K562 (cell line): ENCODE measurements at regions not wholly inside any gene's neighbourhood (a gene's known extent, or its start where the extent isn't known, plus 50 kb on each side); places are given as distances from the start of the nearest gene placed in this dataset.

Experiments used
- ATAC-seq: fragments of 200-7000 bp; cut with Tn5 transposase; 3 replicates; pipeline ENCODE4 v1.9.1; 2020; ENCODE audit warnings: moderate library complexity
- BruUV-seq: library from RNA; stranded (reverse); fragments of 400-500 nt; replicated peaks from 2 replicates; lab custom pipeline; 2021; lab: Mats Ljungman, UMichigan
- CTCF ChIA-PET: fragments of 300-600 bp; formaldehyde crosslinking; extraction: SDS; loops from one replicate; lab custom pipeline; 2021; ENCODE audit warnings: low intra/inter-chr PET ratio; lab: Yijun Ruan, JAX
- POLR2A ChIA-PET: fragments of 300-600, 350-650 bp; sonication (Branson Sonifier 250); formaldehyde crosslinking; extraction: SDS; loops from one replicate; lab custom pipeline; 2021; ENCODE audit warnings: antibody characterized with exemption, inconsistent platforms; lab: Yijun Ruan, JAX
- DNase-seq, 4 experiments: peaks; one replicate each; pipeline versions ENCODE4 v3.0.0 to v3.0.0-alpha.2; 2011 to 2018; ENCODE audit warnings: low spot score in 3 of 4, mixed read lengths in 3 of 4; ENCODE audit errors: extremely low read depth in 1 of 4
- FAIRE-seq: peaks from 2 replicates; lab custom pipeline; 2011; peaks lifted over from hg19 to GRCh38; lab: Jason Lieb, UNC
- H2AFZ ChIP-seq: 2 replicates; pipeline ENCODE4 v1.6.0; 2011; ENCODE audit warnings: low read depth, low read length, control low read depth, inconsistent platforms
- H3K27ac ChIP-seq: fragments of 200-600 bp; 3 replicates; pipeline ENCODE4 v1.8.0; 2011; ENCODE audit warnings: low read depth, mild to moderate bottlenecking, control low read depth, inconsistent platforms, low read length, moderate library complexity, mixed read lengths; ENCODE audit errors: extremely low read depth
- H3K27me3 ChIP-seq, 2 experiments: fragments of 300-600 bp in 1 of 2; 2 replicates in 1 of 2; 3 replicates in 1 of 2; pipeline versions ENCODE4 v1.6.0 to v1.8.0; 2011; ENCODE audit warnings: inconsistent platforms in 2 of 2, low read length in 2 of 2, mild to moderate bottlenecking in 1 of 2, mixed read lengths in 1 of 2, moderate library complexity in 1 of 2; ENCODE audit not compliant: control insufficient read depth in 2 of 2, insufficient read depth in 2 of 2
- H3K36me3 ChIP-seq: fragments of 300-600 bp; 3 replicates; pipeline ENCODE4 v1.8.0; 2011; ENCODE audit warnings: mild to moderate bottlenecking, low read length, inconsistent platforms; ENCODE audit not compliant: control insufficient read depth, insufficient read depth
- H3K4me1 ChIP-seq, 2 experiments: fragments of 200-600 bp in 1 of 2; replicated peaks in 1 of 2; 2 replicates in 1 of 2; 3 replicates in 1 of 2; pipeline versions ENCODE4 v1.5.1 to v1.8.0; 2011; ENCODE audit warnings: inconsistent platforms in 2 of 2, low read length in 2 of 2, mild to moderate bottlenecking in 1 of 2, mixed read lengths in 1 of 2, moderate library complexity in 1 of 2; ENCODE audit not compliant: control insufficient read depth in 2 of 2, insufficient read depth in 2 of 2
- H3K4me2 ChIP-seq: 2 replicates; pipeline ENCODE4 v1.6.1; 2011; ENCODE audit warnings: low read length, control low read depth, inconsistent platforms, mixed read lengths; ENCODE audit not compliant: insufficient read depth
- H3K4me3 ChIP-seq: fragments of 200-600 bp; sonication (generic), shearing (Covaris generic); 2 replicates; pipeline ENCODE4 v1.5.1; 2016; ENCODE audit warnings: control low read depth, inconsistent platforms
- H3K79me2 ChIP-seq: fragments of 200-600 bp; 3 replicates; pipeline ENCODE4 v1.8.0; 2011; ENCODE audit warnings: low read length, inconsistent platforms; ENCODE audit not compliant: control insufficient read depth, insufficient read depth
- H3K9ac ChIP-seq, 2 experiments: 2 replicates each; pipeline versions ENCODE4 v1.6.0 to v1.6.1; 2011; ENCODE audit warnings: low read depth in 2 of 2, low read length in 2 of 2, control low read depth in 1 of 2, inconsistent platforms in 1 of 2, mild to moderate bottlenecking in 1 of 2, mixed read lengths in 1 of 2; ENCODE audit not compliant: insufficient read depth in 1 of 2
- H3K9me1 ChIP-seq: one replicate; pipeline ENCODE4 v1.6.0; 2011; ENCODE audit warnings: inconsistent platforms, mild to moderate bottlenecking, low read length, moderate library complexity; ENCODE audit not compliant: control insufficient read depth, insufficient read depth
- H3K9me3 ChIP-seq: replicated peaks from 2 replicates; pipeline ENCODE4 v1.5.1; 2011; ENCODE audit warnings: low read depth, low read length, inconsistent platforms; ENCODE audit not compliant: control insufficient read depth, insufficient read depth
- H4K20me1 ChIP-seq: replicated peaks from 2 replicates; pipeline ENCODE4 v1.6.1; 2011; ENCODE audit warnings: low read length, inconsistent platforms, mixed read lengths; ENCODE audit not compliant: control insufficient read depth, insufficient read depth
- HNRNPH1 ChIP-seq: fragments of 200-400 bp; formaldehyde crosslinking; optimal IDR thresholded peaks from 2 replicates; pipeline ENCODE3; 2017; ENCODE audit warnings: low read depth, mild to moderate bottlenecking, low read length, moderate library complexity
- KLF1 ChIP-seq: fragments of 450-650 bp; IDR thresholded peaks from 2 replicates; pipeline ENCODE4 v1.6.1; 2016; ENCODE audit warnings: missing genetic modification characterization, missing compliant biosample characterization
- MED1 ChIP-seq: sonication (generic); formaldehyde crosslinking; IDR thresholded peaks from 2 replicates; pipeline ENCODE4 v1.8.1; 2023; ENCODE audit warnings: missing genetic modification reagents, borderline replicate concordance
- TAF15 ChIP-seq: fragments of 200-400 bp; formaldehyde crosslinking; IDR thresholded peaks from 2 replicates; pipeline ENCODE4 v1.6.1; 2017; ENCODE audit warnings: mild to moderate bottlenecking, low read depth, low read length, moderate library complexity
- TAL1 ChIP-seq: fragments of 450-650 bp; IDR thresholded peaks from 2 replicates; pipeline ENCODE4 v1.6.1; 2016; ENCODE audit warnings: mild to moderate bottlenecking
- ZEB2 ChIP-seq: fragments of 450-650 bp; IDR thresholded peaks from 2 replicates; pipeline ENCODE4 v1.6.1; 2016
- ZNF175 ChIP-seq: fragments of 200-800 bp; sonication (Bioruptor generic); IDR thresholded peaks from 2 replicates; pipeline ENCODE4 v1.6.1; 2016; ENCODE audit warnings: low read depth, mild to moderate bottlenecking, missing genetic modification characterization, missing compliant biosample characterization
- ZNF507 ChIP-seq: conservative IDR thresholded peaks from 2 replicates; pipeline ENCODE4 v1.6.1; 2017; ENCODE audit warnings: missing genetic modification characterization, missing compliant biosample characterization
- ZNF764 ChIP-seq: fragments of 250-450 bp; sonication (Bioruptor Pico); IDR thresholded peaks from 2 replicates; pipeline ENCODE4 v1.4.0; 2020; ENCODE audit warnings: low read depth, mild to moderate bottlenecking, moderate library complexity
- WGBS: fragments of 100-300 bp; shearing (Covaris generic); methylation state at CpG from one replicate; pipeline ENCODE4 v1.1.6; 2016; ENCODE audit warnings: low coverage, mixed read lengths; ENCODE audit not compliant: insufficient coverage; ENCODE audit errors: missing lambda C conversion rate; 5-methylcytosine and 5-hydroxymethylcytosine counted together
- in situ Hi-C: fragments of 300-500 bp; cut with MboI; formaldehyde crosslinking; loops from 4 replicates; pipeline ENCODE4 v1.15.0; 2018; ENCODE audit warnings: inconsistent platforms, mixed read lengths
- intact Hi-C: fragments of 100-400 bp; cut with micrococcal nuclease; formaldehyde crosslinking; loops from 2 replicates; pipeline ENCODE4 v1.14.2; 2022
- TF ChIP-seq, protein P1 (sequence below), 2 experiments: fragments of 250-450 bp in 1 of 2; fragments of 450-650 bp in 1 of 2; sonication (Bioruptor Pico) in 1 of 2; IDR thresholded peaks; 2 replicates each; pipeline versions ENCODE4 v1.6.1 to v1.8.0; 2016 to 2021; ENCODE audit warnings: mild to moderate bottlenecking in 2 of 2, moderate library complexity in 2 of 2, missing compliant biosample characterization in 1 of 2, missing genetic modification characterization in 1 of 2

DNA sequence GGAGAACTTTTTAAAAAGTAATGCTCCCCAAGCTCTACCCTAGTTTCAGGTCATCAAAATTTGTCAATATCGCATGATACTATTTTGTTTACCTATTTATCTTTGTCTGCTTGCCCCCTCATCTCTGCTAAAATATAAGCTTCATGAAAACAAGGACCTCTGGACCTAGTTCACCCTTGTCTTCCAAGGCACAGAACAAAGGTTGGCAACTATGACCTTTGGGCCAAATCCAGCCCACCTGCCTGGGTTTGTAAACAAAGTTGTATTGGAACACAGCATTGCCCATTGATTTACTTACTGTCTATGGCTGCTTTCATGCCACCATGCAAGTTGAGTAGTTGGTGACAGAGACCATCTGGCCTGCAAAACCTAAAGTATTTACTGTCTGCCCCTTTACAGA is 462.2 kb upstream of the SUCLG2 start:
- POLR2A ChIA-PET = no interaction called here
- Histone ChIP-seq H2AFZ (no peak overlapping the region), H3K27me3 (no peaks in the 10 kb centered on the region), H4K20me1 (no peaks in the 10 kb centered on the region), H3K27ac (no peak overlapping the region), H3K4me2 (no peak overlapping the region), H3K9me1 (no peaks in the 10 kb centered on the region), H3K36me3 (no peaks in the 10 kb centered on the region), H3K9ac (no peak overlapping the region), H3K4me1 (no peaks in the 10 kb centered on the region), H3K4me3 (no peak overlapping the region), H3K9me3 (no peaks in the 10 kb centered on the region), H3K79me2 (no peaks in the 10 kb centered on the region)
- WGBS = 0% methylated on average over 1 of the region's 1 CpG
- CTCF ChIA-PET = no interaction called here
- TF ChIP-seq, protein P1, sequence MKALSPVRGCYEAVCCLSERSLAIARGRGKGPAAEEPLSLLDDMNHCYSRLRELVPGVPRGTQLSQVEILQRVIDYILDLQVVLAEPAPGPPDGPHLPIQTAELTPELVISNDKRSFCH (CRISPR knock-in tag; IDR thresholded peaks at IDR 0.05) = no peak
- TF ChIP-seq, protein P1 (tag; IDR thresholded peaks at IDR 0.05) = no peak
- TF ChIP-seq ZNF507 (no peak), ZEB2 (no peak), KLF1 (tag) (no peak), TAF15 (no peak), ZNF764 (no peak), HNRNPH1 (no peak), MED1 (CRISPR knock-in tag) (no peak), TAL1 (no peak), ZNF175 (CRISPR knock-in tag) (no peak)
- ATAC-seq (no peak), FAIRE-seq (no peak), DNase-seq (no peak)
- intact Hi-C loops (no loop called here), in situ Hi-C loops (no loop called here)
- BruUV-seq = no TSS peak
